ENCODE measurements at regions not wholly inside any gene's neighbourhood (a gene's known extent, or its start where the extent isn't known, plus 50 kb on each side); places are given as distances from the start of the nearest gene placed in this dataset.

DNA sequence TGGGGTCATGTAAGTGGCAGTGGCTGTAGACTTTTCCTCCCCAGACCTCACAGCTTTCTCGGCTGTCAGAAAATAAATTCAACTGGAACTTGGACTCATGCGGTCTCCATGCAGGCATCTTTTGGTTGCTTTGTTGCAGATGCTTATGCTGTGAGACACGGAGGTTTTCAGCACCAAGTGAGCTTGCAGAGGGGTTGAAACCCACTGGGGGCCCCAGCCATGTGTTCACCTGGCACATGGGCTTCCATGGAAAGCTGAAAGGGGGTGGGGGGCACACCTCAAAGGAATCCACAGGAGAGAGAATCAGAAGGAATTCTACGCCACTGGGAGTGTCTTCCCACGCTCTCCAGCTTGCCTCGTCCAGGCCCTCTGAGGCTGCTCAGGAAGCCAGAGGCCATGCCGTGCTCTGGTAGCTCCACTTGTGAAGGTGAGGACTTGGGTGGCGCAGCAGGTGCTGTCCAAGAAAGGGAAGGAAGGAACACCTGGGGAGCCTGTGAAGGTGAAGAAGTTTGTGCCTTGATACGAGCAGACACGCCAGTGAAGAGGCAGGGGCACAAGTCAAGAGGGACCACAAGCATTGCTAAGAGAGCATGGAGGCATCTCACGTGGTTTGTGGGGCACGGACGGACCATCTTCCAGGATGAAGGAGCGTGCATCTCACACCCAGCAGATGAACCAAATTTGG lies 134.3 kb upstream of the PMEPA1 start:
- TF ChIP-seq, protein P1, sequence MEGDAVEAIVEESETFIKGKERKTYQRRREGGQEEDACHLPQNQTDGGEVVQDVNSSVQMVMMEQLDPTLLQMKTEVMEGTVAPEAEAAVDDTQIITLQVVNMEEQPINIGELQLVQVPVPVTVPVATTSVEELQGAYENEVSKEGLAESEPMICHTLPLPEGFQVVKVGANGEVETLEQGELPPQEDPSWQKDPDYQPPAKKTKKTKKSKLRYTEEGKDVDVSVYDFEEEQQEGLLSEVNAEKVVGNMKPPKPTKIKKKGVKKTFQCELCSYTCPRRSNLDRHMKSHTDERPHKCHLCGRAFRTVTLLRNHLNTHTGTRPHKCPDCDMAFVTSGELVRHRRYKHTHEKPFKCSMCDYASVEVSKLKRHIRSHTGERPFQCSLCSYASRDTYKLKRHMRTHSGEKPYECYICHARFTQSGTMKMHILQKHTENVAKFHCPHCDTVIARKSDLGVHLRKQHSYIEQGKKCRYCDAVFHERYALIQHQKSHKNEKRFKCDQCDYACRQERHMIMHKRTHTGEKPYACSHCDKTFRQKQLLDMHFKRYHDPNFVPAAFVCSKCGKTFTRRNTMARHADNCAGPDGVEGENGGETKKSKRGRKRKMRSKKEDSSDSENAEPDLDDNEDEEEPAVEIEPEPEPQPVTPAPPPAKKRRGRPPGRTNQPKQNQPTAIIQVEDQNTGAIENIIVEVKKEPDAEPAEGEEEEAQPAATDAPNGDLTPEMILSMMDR (conservative IDR thresholded peaks at IDR 0.05; ENCODE audit: low read depth, low read length): no peak
- no peak for TF ChIP-seq EZH2 (IDR thresholded peaks at IDR 0.05; ENCODE audit: borderline replicate concordance, low read depth, low read length, poor library complexity, severe bottlenecking)
